ENCODE measurements at regions not wholly inside any gene's neighbourhood (a gene's known extent, or its start where the extent isn't known, plus 50 kb on each side); places are given as distances from the start of the nearest gene placed in this dataset.

DNA sequence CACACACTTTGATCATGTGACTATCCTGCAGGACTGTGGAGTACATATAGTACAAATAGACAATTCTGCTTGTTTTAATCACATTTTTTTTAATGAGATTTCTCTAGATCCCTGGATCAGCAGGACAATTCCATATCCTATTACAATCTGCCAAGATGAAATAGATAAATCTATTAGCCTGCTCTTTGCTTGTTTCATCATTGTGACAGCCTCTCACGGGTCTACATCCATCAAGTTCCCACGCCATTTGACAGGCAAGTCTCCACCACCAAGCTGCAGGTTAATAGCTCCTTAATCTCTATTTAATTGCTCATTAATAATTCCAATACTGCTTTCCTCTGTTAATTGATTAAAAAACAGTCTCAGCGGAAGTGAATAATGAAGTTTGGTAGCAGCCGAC is 671.5 kb downstream of the CCSER2 start:
- Histone ChIP-seq H3K4me2 (ENCODE audit: low read depth, low read length) (no peak overlapping the region), H4K20me1 (ENCODE audit: insufficient read depth, low read length) (no peaks in the 10 kb centered on the region), H3K4ac (ENCODE audit: low read depth, low read length) (no peak overlapping the region), H3K4me1 (ENCODE audit: control insufficient read depth, insufficient read depth, low read length) (no peaks in the 10 kb centered on the region), H3K36me3 (ENCODE audit: control insufficient read depth, insufficient read depth, low read length) (no peaks in the 10 kb centered on the region), H2BK15ac (ENCODE audit: low read depth, low read length) (no peak overlapping the region), H4K8ac (ENCODE audit: low read depth in 2 of 2, low read length in 2 of 2) (no peak overlapping the region), H3K14ac (replicated peaks; ENCODE audit: low read depth, low read length) (no peak overlapping the region), H3K9me3 (ENCODE audit: control insufficient read depth, insufficient read depth, low read length) (peaks cover 2% of the 10 kb centered on the region), H2AK5ac (ENCODE audit: low read depth, low read length) (no peak overlapping the region), H3K9ac (ENCODE audit: low read depth, low read length) (no peak overlapping the region), H2BK5ac (ENCODE audit: low read depth, low read length, poor library complexity, severe bottlenecking) (no peak overlapping the region), H3K4me3 (ENCODE audit: insufficient read depth, low read depth, low read length) (no peak overlapping the region), H4K5ac (ENCODE audit: low read depth, low read length) (no peak overlapping the region), H3K9me1 (ENCODE audit: insufficient read depth, low read length) (no peaks in the 10 kb centered on the region), H4K91ac (ENCODE audit: insufficient read depth, low read depth, low read length) (no peak overlapping the region), H3K23ac (ENCODE audit: low read depth, low read length) (no peak overlapping the region), H3K27ac (ENCODE audit: insufficient read depth, low read length) (no peak overlapping the region), H2BK20ac (ENCODE audit: low read depth, low read length) (no peak overlapping the region), H2AFZ (replicated peaks; ENCODE audit: low read length, poor library complexity) (no peak overlapping the region), H2BK120ac (ENCODE audit: low read depth, low read length) (no peak overlapping the region), H3K79me1 (ENCODE audit: low read depth in 1 of 2, low read length in 2 of 2) (no peaks in the 10 kb centered on the region), H2AK9ac (replicated peaks; ENCODE audit: low read depth, low read length, poor library complexity) (no peak overlapping the region), H3K27me3 (ENCODE audit: control insufficient read depth, insufficient read depth, low read length) (no peaks in the 10 kb centered on the region), H3K18ac (ENCODE audit: low read depth, low read length) (no peak overlapping the region), H3K56ac (ENCODE audit: extremely low read depth, insufficient read depth, low read length) (no peak overlapping the region)
- intact Hi-C loops (cut with micrococcal nuclease): no loop called here
- dilution Hi-C loops (cut with HindIII; ENCODE audit: low sequenced_read_pairs, unreplicated experiment): no loop called here
- no CpG with 5 or more reads among the region's 4 CpGs for WGBS, 2 experiments (ENCODE audit: extremely low coverage in 2 of 2, insufficient read length in 1 of 2)
- POLR2A ChIA-PET (ENCODE audit: unreplicated experiment): no interaction called here
- DNase-seq (no peak), ATAC-seq (ENCODE audit: low read depth) (no peak)
- no TSS peak for BruUV-seq (replicated peaks)
- CTCF ChIA-PET: no interaction called here
- in situ Hi-C loops (cut with MboI; ENCODE audit: low sequenced_read_pairs): no loop called here
- TF ChIP-seq RCOR1 (IDR thresholded peaks at IDR 0.05; ENCODE audit: insufficient replicate concordance, low read length) (no peak), CHD1 (IDR thresholded peaks at IDR 0.05; ENCODE audit: low read depth, low read length) (no peak), MXI1 (IDR thresholded peaks at IDR 0.05; ENCODE audit: borderline replicate concordance, low read depth, low read length) (no peak), CEBPB (IDR thresholded peaks at IDR 0.05; ENCODE audit: low read depth, low read length) (no peak), POLR2A (IDR thresholded peaks at IDR 0.05; ENCODE audit: low read depth, low read length) (no peak), NFE2L2 (IDR thresholded peaks at IDR 0.05; ENCODE audit: low read depth, low read length) (no peak), MAZ (IDR thresholded peaks at IDR 0.05; ENCODE audit: borderline replicate concordance, low read depth, low read length) (no peak), MAFK (IDR thresholded peaks at IDR 0.05; ENCODE audit: low read depth, low read length) (no peak), BHLHE40 (IDR thresholded peaks at IDR 0.05; ENCODE audit: low read depth, low read length) (no peak), RFX5 (IDR thresholded peaks at IDR 0.05; ENCODE audit: low read depth, low read length) (no peak), RAD21 (IDR thresholded peaks at IDR 0.05; ENCODE audit: low read length) (no peak), FOS (IDR thresholded peaks at IDR 0.05; ENCODE audit: low read depth, low read length) (no peak), SMC3 (IDR thresholded peaks at IDR 0.05; ENCODE audit: low read depth, low read length) (no peak)
- TF ChIP-seq, protein P1, sequence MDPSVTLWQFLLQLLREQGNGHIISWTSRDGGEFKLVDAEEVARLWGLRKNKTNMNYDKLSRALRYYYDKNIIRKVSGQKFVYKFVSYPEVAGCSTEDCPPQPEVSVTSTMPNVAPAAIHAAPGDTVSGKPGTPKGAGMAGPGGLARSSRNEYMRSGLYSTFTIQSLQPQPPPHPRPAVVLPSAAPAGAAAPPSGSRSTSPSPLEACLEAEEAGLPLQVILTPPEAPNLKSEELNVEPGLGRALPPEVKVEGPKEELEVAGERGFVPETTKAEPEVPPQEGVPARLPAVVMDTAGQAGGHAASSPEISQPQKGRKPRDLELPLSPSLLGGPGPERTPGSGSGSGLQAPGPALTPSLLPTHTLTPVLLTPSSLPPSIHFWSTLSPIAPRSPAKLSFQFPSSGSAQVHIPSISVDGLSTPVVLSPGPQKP (IDR thresholded peaks at IDR 0.05; ENCODE audit: borderline replicate concordance, low read depth, low read length): no peak
- TF ChIP-seq, protein P2, sequence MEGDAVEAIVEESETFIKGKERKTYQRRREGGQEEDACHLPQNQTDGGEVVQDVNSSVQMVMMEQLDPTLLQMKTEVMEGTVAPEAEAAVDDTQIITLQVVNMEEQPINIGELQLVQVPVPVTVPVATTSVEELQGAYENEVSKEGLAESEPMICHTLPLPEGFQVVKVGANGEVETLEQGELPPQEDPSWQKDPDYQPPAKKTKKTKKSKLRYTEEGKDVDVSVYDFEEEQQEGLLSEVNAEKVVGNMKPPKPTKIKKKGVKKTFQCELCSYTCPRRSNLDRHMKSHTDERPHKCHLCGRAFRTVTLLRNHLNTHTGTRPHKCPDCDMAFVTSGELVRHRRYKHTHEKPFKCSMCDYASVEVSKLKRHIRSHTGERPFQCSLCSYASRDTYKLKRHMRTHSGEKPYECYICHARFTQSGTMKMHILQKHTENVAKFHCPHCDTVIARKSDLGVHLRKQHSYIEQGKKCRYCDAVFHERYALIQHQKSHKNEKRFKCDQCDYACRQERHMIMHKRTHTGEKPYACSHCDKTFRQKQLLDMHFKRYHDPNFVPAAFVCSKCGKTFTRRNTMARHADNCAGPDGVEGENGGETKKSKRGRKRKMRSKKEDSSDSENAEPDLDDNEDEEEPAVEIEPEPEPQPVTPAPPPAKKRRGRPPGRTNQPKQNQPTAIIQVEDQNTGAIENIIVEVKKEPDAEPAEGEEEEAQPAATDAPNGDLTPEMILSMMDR (conservative IDR thresholded peaks at IDR 0.05; ENCODE audit: low read depth, low read length): no peak
- TF ChIP-seq, protein P3, sequence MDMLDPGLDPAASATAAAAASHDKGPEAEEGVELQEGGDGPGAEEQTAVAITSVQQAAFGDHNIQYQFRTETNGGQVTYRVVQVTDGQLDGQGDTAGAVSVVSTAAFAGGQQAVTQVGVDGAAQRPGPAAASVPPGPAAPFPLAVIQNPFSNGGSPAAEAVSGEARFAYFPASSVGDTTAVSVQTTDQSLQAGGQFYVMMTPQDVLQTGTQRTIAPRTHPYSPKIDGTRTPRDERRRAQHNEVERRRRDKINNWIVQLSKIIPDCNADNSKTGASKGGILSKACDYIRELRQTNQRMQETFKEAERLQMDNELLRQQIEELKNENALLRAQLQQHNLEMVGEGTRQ (IDR thresholded peaks at IDR 0.05; ENCODE audit: low read depth, low read length): no peak
